Lower leg skin (tissue), 4 donors: ENCODE measurements at regions not wholly inside any gene's neighbourhood (a gene's known extent, or its start where the extent isn't known, plus 50 kb on each side); places are given as distances from the start of the nearest gene placed in this dataset.

Experiments used
- DNase-seq, 2 donors: peaks; one replicate each; pipeline ENCODE4 v3.0.0-alpha.2; 2019; ENCODE audit warnings: low spot score in 2 of 2
- H3K4me3 ChIP-seq: fragments of 200-600 bp; sonication (generic); 2 replicates; pipeline ENCODE4 v1.5.1; 2017; ENCODE audit warnings: mild to moderate bottlenecking, low read depth; ENCODE audit not compliant: poor library complexity, severe bottlenecking
- CTCF ChIP-seq, 3 donors: fragments of 450-650 bp; IDR thresholded peaks; one replicate each; pipeline ENCODE4 v1.5.1; 2016; ENCODE audit warnings: antibody characterized with exemption in 3 of 3, mild to moderate bottlenecking in 3 of 3, moderate library complexity in 2 of 3
- POLR2A ChIP-seq, 2 donors: fragments of 450-650 bp; IDR thresholded peaks; one replicate each; pipeline ENCODE4 v1.6.1; 2016 to 2017; ENCODE audit warnings: antibody characterized with exemption in 2 of 2, mild to moderate bottlenecking in 1 of 2, moderate library complexity in 1 of 2
- WGBS, 2 donors: methylation state at CpG; one replicate each; pipeline ENCODE4 v1.1.5; 2018; 5-methylcytosine and 5-hydroxymethylcytosine counted together
- intact Hi-C: fragments of 100-400 bp; cut with DNase I; formaldehyde crosslinking; loops from one replicate; pipeline ENCODE4 v1.15.0; 2023; ENCODE audit warnings: low total_unique reads

- no peak for TF ChIP-seq POLR2A (IDR thresholded peaks at IDR 0.05)
- no peak for TF ChIP-seq CTCF (IDR thresholded peaks at IDR 0.05)
- intact Hi-C loops: no loop called here
- no peak overlapping the region for H3K4me3 ChIP-seq
- DNase-seq: no peak
- 88 to 95% methylated on average over 3 of the region's 3 CpGs for WGBS, 2 donors
Observed at GRCh38 chr12:126474703-126475102, 1409.5 kb downstream of the AACS start.

GRCh38 chr12:126480451-126480850 is 1415.2 kb downstream of the AACS start:
- no peak for DNase-seq
- TF ChIP-seq CTCF (IDR thresholded peaks at IDR 0.05) (no peak), POLR2A (IDR thresholded peaks at IDR 0.05) (no peak)
- no peak overlapping the region for H3K4me3 ChIP-seq
- intact Hi-C loops: no loop called here
- whole genome bisulfite sequencing, 2 donors: 63% methylated on average over 10 of the region's 10 CpGs

GRCh38 chr12:126481688-126482087 is 1416.5 kb downstream of the AACS start:
- H3K4me3 ChIP-seq: no peak overlapping the region
- TF ChIP-seq POLR2A (IDR thresholded peaks at IDR 0.05): no peak
- no peak for TF ChIP-seq CTCF (IDR thresholded peaks at IDR 0.05)
- 88 to 90% methylated on average over 6 of the region's 6 CpGs for WGBS, 2 donors
- intact Hi-C loops: no loop called here
- DNase-seq: no peak

- TF ChIP-seq CTCF (IDR thresholded peaks at IDR 0.05) (no peak), POLR2A (IDR thresholded peaks at IDR 0.05) (no peak)
- no peak overlapping the region for H3K4me3 ChIP-seq
- intact Hi-C loops: no loop called here
- DNase-seq: no peak
- 38 to 58% methylated on average over 2 of the region's 2 CpGs for WGBS, 2 donors
Observed at GRCh38 chr12:126482238-126482889, 1417.1 kb downstream of the AACS start.

GRCh38 chr12:126483145-126484068 is 1418.2 kb downstream of the AACS start:
- DNase-seq: no peak
- no peak overlapping the region for H3K4me3 ChIP-seq
- intact Hi-C loops: no loop called here
- no peak for TF ChIP-seq CTCF (IDR thresholded peaks at IDR 0.05)
- no peak for TF ChIP-seq POLR2A (IDR thresholded peaks at IDR 0.05)
- WGBS, 2 donors: 85% methylated on average over 17 of the region's 17 CpGs
